ENCODE measurements at regions not wholly inside any gene's neighbourhood (a gene's known extent, or its start where the extent isn't known, plus 50 kb on each side); places are given as distances from the start of the nearest gene placed in this dataset.
"Not testable (repeated sequence)": the region's sequence is repeated elsewhere in the genome, so short reads cannot be mapped to it uniquely, and the experiment has no call there.

- H3K4me3 ChIP-seq: no peak overlapping the region
- no peak overlapping the region for H3K27ac ChIP-seq
- DNase-seq (ENCODE audit: low spot score): no peak
- TF ChIP-seq CTCF (IDR thresholded peaks at IDR 0.05): no peak
- H3K27me3 ChIP-seq: no peaks in the 10 kb centered on the region
- H3K36me3 ChIP-seq: no peaks in the 10 kb centered on the region
- peaks cover 0 to 2% of the 10 kb centered on the region in 2 donors for H3K9me3 ChIP-seq
- H3K4me1 ChIP-seq: no peaks in the 10 kb centered on the region
These were observed 91.4 kb upstream of the SYN3 start for GRCh38 chr22:33149611-33150010.

- Histone ChIP-seq H3K27me3 (no peaks in the 10 kb centered on the region), H3K4me1 (no peaks in the 10 kb centered on the region), H3K27ac (no peak overlapping the region), H3K36me3 (no peaks in the 10 kb centered on the region), H3K9me3 (no peaks in the 10 kb centered on the region), H3K4me3 (no peak overlapping the region)
- no peak for DNase-seq (ENCODE audit: low spot score)
- TF ChIP-seq CTCF (IDR thresholded peaks at IDR 0.05): no peak
These were observed 86.5 kb upstream of the SYN3 start for GRCh38 chr22:33144721-33145120.

DNA sequence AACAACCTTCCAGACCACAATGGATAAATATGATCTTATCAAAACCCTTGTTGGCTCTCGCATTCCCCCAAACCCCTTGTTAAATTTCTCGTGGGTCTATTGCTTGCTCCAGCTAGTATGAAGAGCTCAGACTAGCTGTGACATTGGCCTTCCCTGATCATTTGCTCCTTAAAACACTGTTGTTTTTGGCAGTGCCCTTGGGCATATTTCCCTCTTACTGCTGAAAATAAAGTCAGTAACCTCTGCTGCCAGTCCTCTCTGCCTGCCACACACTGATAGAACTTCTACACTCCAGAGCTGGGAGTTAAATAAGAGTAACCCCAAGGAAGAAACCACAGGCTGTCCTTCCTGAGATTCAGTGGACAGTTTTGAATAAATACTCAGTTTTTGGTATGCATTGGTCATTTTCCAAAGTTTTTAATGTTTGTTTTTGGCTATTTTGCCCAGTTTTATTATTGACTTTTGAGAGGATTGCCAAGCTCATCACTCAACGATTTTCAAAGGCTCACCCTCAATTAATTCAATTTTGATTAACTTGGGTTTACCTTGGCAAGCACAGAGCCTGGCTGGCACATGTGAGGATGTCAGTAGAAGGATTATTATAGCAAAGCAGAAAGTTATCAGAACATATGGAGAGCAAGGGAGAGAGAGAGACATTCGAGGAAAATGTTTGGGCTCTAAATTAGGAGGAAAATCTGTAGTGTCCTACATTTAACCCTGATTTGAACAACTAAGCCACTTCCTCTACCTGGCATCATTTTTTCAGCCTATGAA, 84.3 kb upstream of the SYN3 start:
- no peaks in the 10 kb centered on the region for H3K4me1 ChIP-seq
- H3K27ac ChIP-seq: no peak overlapping the region
- no peaks in the 10 kb centered on the region for H3K27me3 ChIP-seq
- no peak for DNase-seq (ENCODE audit: low spot score)
- H3K36me3 ChIP-seq: no peaks in the 10 kb centered on the region
- H3K9me3 ChIP-seq: no peaks in the 10 kb centered on the region
- no peak overlapping the region for H3K4me3 ChIP-seq
- TF ChIP-seq CTCF (IDR thresholded peaks at IDR 0.05): no peak

DNA sequence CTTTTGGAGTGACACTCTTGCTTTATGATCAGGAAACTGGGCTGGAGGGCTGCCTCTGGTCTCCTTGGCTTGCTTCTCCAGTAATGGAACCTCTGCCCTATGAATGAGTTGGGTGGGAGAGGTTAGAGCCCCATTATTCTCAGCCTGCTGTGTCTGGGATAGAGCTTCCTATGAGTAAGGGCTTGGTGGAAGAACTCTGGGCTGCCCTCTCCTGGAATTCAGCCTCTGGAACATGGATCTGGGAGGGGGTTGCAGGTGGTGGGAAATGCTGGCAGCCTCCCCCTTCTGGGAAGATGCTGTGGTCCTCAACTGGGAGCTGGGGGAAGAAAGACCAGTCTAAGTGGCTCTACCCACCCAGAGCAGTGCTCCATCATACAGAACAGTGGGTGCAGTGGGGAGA, 81.8 kb upstream of the SYN3 start:
- TF ChIP-seq CTCF (IDR thresholded peaks at IDR 0.05): no peak
- no peaks in the 10 kb centered on the region for H3K27me3 ChIP-seq
- no peaks in the 10 kb centered on the region for H3K36me3 ChIP-seq
- H3K9me3 ChIP-seq: no peaks in the 10 kb centered on the region
- H3K27ac ChIP-seq: no peak overlapping the region
- DNase-seq (ENCODE audit: low spot score): no peak
- no peaks in the 10 kb centered on the region for H3K4me1 ChIP-seq
- H3K4me3 ChIP-seq: no peak overlapping the region

GRCh38 chr22:33138333-33138732, 80.2 kb upstream of the SYN3 start:
- H3K4me3 ChIP-seq; H3K36me3 ChIP-seq; H3K4me1 ChIP-seq; H3K27me3 ChIP-seq; DNase-seq (ENCODE audit: low spot score); H3K9me3 ChIP-seq; H3K27ac ChIP-seq: not testable (repeated sequence)

GRCh38 chr22:33130473-33130872, 72.3 kb upstream of the SYN3 start:
- Histone ChIP-seq H3K4me1 (no peaks in the 10 kb centered on the region), H3K36me3 (no peaks in the 10 kb centered on the region), H3K27me3 (no peaks in the 10 kb centered on the region), H3K9me3 (no peaks in the 10 kb centered on the region), H3K27ac (no peak overlapping the region), H3K4me3 (no peak overlapping the region)
- no peak for TF ChIP-seq CTCF (IDR thresholded peaks at IDR 0.05)
- DNase-seq (ENCODE audit: low spot score): no peak
